ENCODE measurements at regions not wholly inside any gene's neighbourhood (a gene's known extent, or its start where the extent isn't known, plus 50 kb on each side); places are given as distances from the start of the nearest gene placed in this dataset.
"Not testable (repeated sequence)": the region's sequence is repeated elsewhere in the genome, so short reads cannot be mapped to it uniquely, and the experiment has no call there.

GRCh38 chr2:183536290-183536689 lies 412.0 kb downstream of the NUP35 start:
- ChIA-PET POLR2A (no interaction called here), CTCF (no interaction called here)
- H3K27ac Mint-ChIP-seq = no peak overlapping the region
- no peaks in the 10 kb centered on the region for H3K36me3 Mint-ChIP-seq
- no peak overlapping the region for H3K4me3 ChIP-seq (ENCODE audit: low read length)
- no peak for DNase-seq
- no peaks in the 10 kb centered on the region for H3K27me3 ChIP-seq (ENCODE audit: control insufficient read depth in 2 of 2, insufficient read depth in 2 of 2, low read length in 2 of 2)
- no peak overlapping the region for H3K4me3 Mint-ChIP-seq
- ATAC-seq = no peak
- H3K9me3 ChIP-seq (ENCODE audit: control insufficient read depth in 2 of 3, low read length in 3 of 3) = no peaks in the 10 kb centered on the region
- H3K36me3 ChIP-seq (ENCODE audit: control insufficient read depth in 2 of 3, insufficient read depth in 3 of 3, low read length in 3 of 3) = no peaks in the 10 kb centered on the region
- no peaks in the 10 kb centered on the region for H3K27me3 Mint-ChIP-seq
- H3K9me3 Mint-ChIP-seq = peaks cover 0 to 14% (median under 1%) of the 10 kb centered on the region in 11 donors
- intact Hi-C loops (cut with micrococcal nuclease) = no loop called here
- no peak overlapping the region for H3K27ac ChIP-seq (ENCODE audit: low read depth, low read length)
- no peaks in the 10 kb centered on the region for H3K4me1 Mint-ChIP-seq
- no peaks in the 10 kb centered on the region for H3K4me1 ChIP-seq (ENCODE audit: control insufficient read depth in 2 of 2, insufficient read depth in 2 of 2, low read length in 2 of 2)

- no peaks in the 10 kb centered on the region for H3K4me1 ChIP-seq (ENCODE audit: control insufficient read depth in 2 of 2, insufficient read depth in 2 of 2, low read length in 2 of 2)
- H3K4me3 ChIP-seq (ENCODE audit: low read length) = no peak overlapping the region
- Mint-ChIP-seq H3K4me1 (no peaks in the 10 kb centered on the region), H3K36me3 (no peaks in the 10 kb centered on the region), H3K4me3 (no peak overlapping the region), H3K9me3 (peaks cover 0 to 14% (median 2%) of the 10 kb centered on the region in 11 donors), H3K27me3 (no peaks in the 10 kb centered on the region), H3K27ac (no peak overlapping the region)
- H3K27me3 ChIP-seq (ENCODE audit: control insufficient read depth in 2 of 2, insufficient read depth in 2 of 2, low read length in 2 of 2) = no peaks in the 10 kb centered on the region
- no peak overlapping the region for H3K27ac ChIP-seq (ENCODE audit: low read depth, low read length)
- H3K9me3 ChIP-seq (ENCODE audit: control insufficient read depth in 2 of 3, low read length in 3 of 3) = no peaks in the 10 kb centered on the region
- DNase-seq = no peak
- ChIA-PET CTCF (no interaction called here), POLR2A (no interaction called here)
- H3K36me3 ChIP-seq (ENCODE audit: control insufficient read depth in 2 of 3, insufficient read depth in 3 of 3, low read length in 3 of 3) = no peaks in the 10 kb centered on the region
- intact Hi-C loops (cut with micrococcal nuclease) = no loop called here
- no peak for ATAC-seq
Observed at GRCh38 chr2:183536714-183537113, 412.5 kb downstream of the NUP35 start.

- Mint-ChIP-seq H3K4me1 (no peaks in the 10 kb centered on the region), H3K27ac (no peak overlapping the region), H3K4me3 (no peak overlapping the region), H3K36me3 (peaks cover 0 to 7% (median 0%) of the 10 kb centered on the region in 5 donors), H3K27me3 (no peaks in the 10 kb centered on the region), H3K9me3 (peaks cover 5 to 35% (median 25%) of the 10 kb centered on the region in 11 donors)
- intact Hi-C loops (cut with micrococcal nuclease) = no loop called here
- POLR2A ChIA-PET = no interaction called here
- no peaks in the 10 kb centered on the region for H3K27me3 ChIP-seq (ENCODE audit: control insufficient read depth in 2 of 2, insufficient read depth in 2 of 2, low read length in 2 of 2)
- ATAC-seq = no peak
- no peaks in the 10 kb centered on the region for H3K4me1 ChIP-seq (ENCODE audit: control insufficient read depth in 2 of 2, insufficient read depth in 2 of 2, low read length in 2 of 2)
- H3K36me3 ChIP-seq (ENCODE audit: control insufficient read depth in 2 of 3, insufficient read depth in 3 of 3, low read length in 3 of 3) = no peaks in the 10 kb centered on the region
- H3K27ac ChIP-seq (ENCODE audit: low read depth, low read length) = no peak overlapping the region
- CTCF ChIA-PET = no interaction called here
- DNase-seq = no peak
- H3K9me3 ChIP-seq (ENCODE audit: control insufficient read depth in 2 of 3, low read length in 3 of 3) = no peaks in the 10 kb centered on the region
- no peak overlapping the region for H3K4me3 ChIP-seq (ENCODE audit: low read length)
Observed at GRCh38 chr2:183541766-183542165, 417.5 kb downstream of the NUP35 start.

GRCh38 chr2:183542606-183543005 lies 418.4 kb downstream of the NUP35 start:
- Mint-ChIP-seq H3K9me3 (peaks cover 5 to 39% (median 25%) of the 10 kb centered on the region in 11 donors), H3K4me1 (no peaks in the 10 kb centered on the region), H3K36me3 (peaks cover 0 to 7% (median 0%) of the 10 kb centered on the region in 5 donors), H3K27me3 (no peaks in the 10 kb centered on the region), H3K27ac (no peak overlapping the region), H3K4me3 (no peak overlapping the region)
- no peak overlapping the region for H3K4me3 ChIP-seq (ENCODE audit: low read length)
- H3K36me3 ChIP-seq (ENCODE audit: control insufficient read depth in 2 of 3, insufficient read depth in 3 of 3, low read length in 3 of 3) = no peaks in the 10 kb centered on the region
- ChIA-PET POLR2A (no interaction called here), CTCF (no interaction called here)
- intact Hi-C loops (cut with micrococcal nuclease) = no loop called here
- H3K9me3 ChIP-seq (ENCODE audit: control insufficient read depth in 2 of 3, low read length in 3 of 3) = no peaks in the 10 kb centered on the region
- H3K27ac ChIP-seq (ENCODE audit: low read depth, low read length) = no peak overlapping the region
- no peaks in the 10 kb centered on the region for H3K27me3 ChIP-seq (ENCODE audit: control insufficient read depth in 2 of 2, insufficient read depth in 2 of 2, low read length in 2 of 2)
- no peak for DNase-seq
- no peaks in the 10 kb centered on the region for H3K4me1 ChIP-seq (ENCODE audit: control insufficient read depth in 2 of 2, insufficient read depth in 2 of 2, low read length in 2 of 2)
- no peak for ATAC-seq

- DNase-seq (no peak), ATAC-seq (no peak)
- Mint-ChIP-seq H3K4me1 (no peaks in the 10 kb centered on the region), H3K9me3 (peaks cover 10 to 46% (median 25%) of the 10 kb centered on the region in 11 donors), H3K27ac (no peak overlapping the region), H3K4me3 (no peak overlapping the region), H3K36me3 (peaks cover 0 to 11% (median 0%) of the 10 kb centered on the region in 5 donors), H3K27me3 (no peaks in the 10 kb centered on the region)
- Histone ChIP-seq H3K4me3 (ENCODE audit: low read length) (no peak overlapping the region), H3K4me1 (ENCODE audit: control insufficient read depth in 2 of 2, insufficient read depth in 2 of 2, low read length in 2 of 2) (no peaks in the 10 kb centered on the region), H3K27me3 (ENCODE audit: control insufficient read depth in 2 of 2, insufficient read depth in 2 of 2, low read length in 2 of 2) (no peaks in the 10 kb centered on the region), H3K9me3 (ENCODE audit: control insufficient read depth in 2 of 3, low read length in 3 of 3) (no peaks in the 10 kb centered on the region), H3K36me3 (ENCODE audit: control insufficient read depth in 2 of 3, insufficient read depth in 3 of 3, low read length in 3 of 3) (no peaks in the 10 kb centered on the region), H3K27ac (ENCODE audit: low read depth, low read length) (no peak overlapping the region)
- POLR2A ChIA-PET = no interaction called here
- CTCF ChIA-PET = no interaction called here
- intact Hi-C loops (cut with micrococcal nuclease) = no loop called here
Observed at GRCh38 chr2:183543222-183543621, 419.0 kb downstream of the NUP35 start.

GRCh38 chr2:183543731-183544130 lies 419.5 kb downstream of the NUP35 start:
- no peak overlapping the region for H3K4me3 ChIP-seq (ENCODE audit: low read length)
- intact Hi-C loops (cut with micrococcal nuclease) = no loop called here
- no peaks in the 10 kb centered on the region for H3K9me3 ChIP-seq (ENCODE audit: control insufficient read depth in 2 of 3, low read length in 3 of 3)
- CTCF ChIA-PET = no interaction called here
- peaks cover 0 to 16% (median 0%) of the 10 kb centered on the region in 5 donors for H3K36me3 Mint-ChIP-seq
- ATAC-seq = no peak
- POLR2A ChIA-PET = no interaction called here
- H3K27me3 ChIP-seq (ENCODE audit: control insufficient read depth in 2 of 2, insufficient read depth in 2 of 2, low read length in 2 of 2) = no peaks in the 10 kb centered on the region
- no peak overlapping the region for H3K27ac Mint-ChIP-seq
- no peak for DNase-seq
- H3K36me3 ChIP-seq (ENCODE audit: control insufficient read depth in 2 of 3, insufficient read depth in 3 of 3, low read length in 3 of 3) = no peaks in the 10 kb centered on the region
- no peaks in the 10 kb centered on the region for H3K27me3 Mint-ChIP-seq
- no peak overlapping the region for H3K4me3 Mint-ChIP-seq
- no peaks in the 10 kb centered on the region for H3K4me1 ChIP-seq (ENCODE audit: control insufficient read depth in 2 of 2, insufficient read depth in 2 of 2, low read length in 2 of 2)
- peaks cover 10 to 51% (median 25%) of the 10 kb centered on the region in 11 donors for H3K9me3 Mint-ChIP-seq
- H3K27ac ChIP-seq (ENCODE audit: low read depth, low read length) = no peak overlapping the region
- H3K4me1 Mint-ChIP-seq = no peaks in the 10 kb centered on the region

GRCh38 chr2:183546560-183547350 lies 422.5 kb downstream of the NUP35 start:
- H3K9me3 Mint-ChIP-seq = peaks cover 10 to 61% (median 31%) of the 10 kb centered on the region in 11 donors

More at GRCh38 chr2:183546560-183547350, 422.5 kb downstream of the NUP35 start:
- H3K4me3 ChIP-seq (ENCODE audit: low read length); ATAC-seq; H3K4me1 ChIP-seq (ENCODE audit: control insufficient read depth in 2 of 2, insufficient read depth in 2 of 2, low read length in 2 of 2); H3K27ac ChIP-seq (ENCODE audit: low read depth, low read length); intact Hi-C loops (cut with micrococcal nuclease); POLR2A ChIA-PET; CTCF ChIA-PET; H3K36me3 ChIP-seq (ENCODE audit: control insufficient read depth in 2 of 3, insufficient read depth in 3 of 3, low read length in 3 of 3); H3K9me3 ChIP-seq (ENCODE audit: control insufficient read depth in 2 of 3, low read length in 3 of 3); H3K4me1 Mint-ChIP-seq; H3K27ac Mint-ChIP-seq; DNase-seq; H3K27me3 Mint-ChIP-seq; H3K4me3 Mint-ChIP-seq; H3K27me3 ChIP-seq (ENCODE audit: control insufficient read depth in 2 of 2, insufficient read depth in 2 of 2, low read length in 2 of 2): not testable (repeated sequence)
- peaks cover 0 to 19% (median 0%) of the 10 kb centered on the region in 5 donors for H3K36me3 Mint-ChIP-seq

All from naive thymus-derived CD4-positive, alpha-beta T cell (primary cell).